ENCODE measurements at regions not wholly inside any gene's neighbourhood (a gene's known extent, or its start where the extent isn't known, plus 50 kb on each side); places are given as distances from the start of the nearest gene placed in this dataset.
"Not testable (repeated sequence)": the region's sequence is repeated elsewhere in the genome, so short reads cannot be mapped to it uniquely, and the experiment has no call there.

DNA sequence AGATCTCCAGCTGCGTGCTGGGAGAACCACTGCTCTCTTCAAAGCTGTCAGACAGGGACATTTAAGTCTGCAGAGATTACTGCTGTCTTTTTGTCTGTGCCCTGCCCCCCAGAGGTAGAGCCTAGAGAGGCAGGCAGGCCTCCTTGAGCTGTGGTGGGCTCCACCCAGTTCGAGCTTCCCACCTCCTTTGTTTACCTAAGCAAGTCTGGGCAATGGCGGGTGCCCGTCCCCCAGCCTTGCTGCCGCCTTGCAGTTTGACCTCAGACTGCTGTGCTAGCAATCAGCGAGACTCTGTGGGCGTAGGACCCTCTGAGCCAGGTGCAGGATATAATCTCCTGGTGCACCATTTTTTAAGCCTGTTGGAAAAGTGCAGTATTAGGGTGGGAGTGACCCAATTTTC is 128.6 kb downstream of the ACTR3 start:
- not testable (repeated sequence) for DNase-seq

DNA sequence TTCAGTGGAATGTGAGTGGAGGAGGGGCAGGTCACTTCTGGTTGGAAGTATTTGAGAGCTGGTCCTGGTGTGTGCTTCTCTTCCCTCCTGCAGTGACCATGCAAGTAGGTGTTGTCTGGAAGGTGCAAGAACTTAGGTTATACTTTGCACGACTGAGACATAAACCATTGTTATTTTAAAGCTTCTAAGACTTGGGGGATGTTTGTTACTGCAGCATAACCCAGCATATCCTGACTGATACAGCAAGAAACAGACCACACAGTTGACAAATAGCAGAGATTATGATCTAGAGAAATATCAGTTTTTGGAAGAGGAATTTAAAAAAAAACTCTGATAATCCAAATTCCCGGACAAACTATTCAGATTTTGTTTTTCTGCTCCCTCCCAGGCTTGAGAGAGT is 130.8 kb downstream of the ACTR3 start:
- no peak for DNase-seq

DNA sequence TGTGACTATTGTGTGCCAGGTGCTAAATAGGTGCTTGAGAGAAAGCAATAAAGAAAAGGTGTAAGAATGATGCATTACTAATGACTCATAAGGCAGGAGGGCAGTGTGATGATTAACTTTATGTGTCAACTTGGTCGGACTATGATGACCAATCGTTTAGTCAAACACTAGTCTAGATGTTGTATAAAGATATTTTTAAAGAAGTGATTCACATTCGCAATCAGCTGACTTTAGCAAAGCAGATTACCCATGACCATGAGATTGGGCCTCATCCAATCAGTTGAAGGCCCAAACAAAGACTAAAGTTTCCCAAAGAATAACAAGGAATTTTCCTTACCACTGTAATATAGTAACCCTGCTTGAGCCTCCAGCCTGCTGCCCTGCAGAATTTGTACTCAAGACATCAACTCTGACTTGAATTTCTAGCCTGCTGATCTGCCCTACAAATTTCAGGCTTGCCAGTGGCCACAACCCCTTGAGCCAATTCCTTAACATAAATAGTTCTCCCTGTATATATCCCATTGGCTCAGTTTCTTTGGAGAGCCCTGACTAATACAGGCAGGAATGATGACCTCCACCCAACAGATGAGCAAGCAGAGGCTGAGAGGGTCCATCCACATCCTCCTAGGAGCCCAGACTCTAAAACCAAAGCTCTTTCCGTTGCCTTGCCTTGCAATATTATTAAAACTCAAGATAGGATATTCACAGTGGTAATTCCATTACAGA is 132.6 kb downstream of the ACTR3 start:
- DNase-seq = no peak

DNA sequence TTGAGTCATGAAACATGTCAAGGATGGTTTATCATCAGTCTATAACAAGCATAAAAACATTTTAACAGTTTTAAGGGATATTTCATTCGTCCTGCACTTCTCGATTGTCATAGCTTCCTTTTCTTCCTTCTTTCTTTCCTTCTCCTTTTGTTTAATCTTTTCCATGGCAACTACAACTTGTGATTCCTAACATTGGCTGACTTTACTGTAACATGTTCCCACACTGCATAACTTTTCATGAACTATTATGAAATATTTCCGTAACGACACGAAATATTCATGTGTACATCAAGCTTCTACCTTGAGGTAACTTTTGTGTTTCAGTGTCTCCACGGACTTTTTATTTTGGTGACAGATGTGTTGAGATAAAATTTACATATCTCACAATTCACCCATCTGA is 134.4 kb downstream of the ACTR3 start:
- DNase-seq = no peak

DNA sequence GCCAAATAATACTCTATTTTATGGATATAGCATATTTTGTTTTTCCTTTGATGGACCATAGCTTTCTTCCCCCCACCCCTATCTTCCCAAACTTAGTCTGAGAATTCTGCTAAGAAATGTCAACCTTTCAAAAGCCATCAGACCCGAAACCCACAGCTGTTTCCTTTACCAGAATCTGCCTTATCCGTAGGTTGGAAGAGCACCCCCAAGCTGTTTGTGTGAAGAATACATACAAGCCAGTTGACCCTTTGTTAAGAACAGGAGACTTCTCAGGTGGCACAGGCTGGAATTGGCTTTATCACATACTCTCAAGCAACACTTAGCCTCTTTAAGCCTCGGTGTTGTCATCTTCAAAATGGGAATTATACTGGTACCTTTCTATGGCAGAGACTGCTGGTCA is 135.1 kb downstream of the ACTR3 start:
- DNase-seq = no peak

DNA sequence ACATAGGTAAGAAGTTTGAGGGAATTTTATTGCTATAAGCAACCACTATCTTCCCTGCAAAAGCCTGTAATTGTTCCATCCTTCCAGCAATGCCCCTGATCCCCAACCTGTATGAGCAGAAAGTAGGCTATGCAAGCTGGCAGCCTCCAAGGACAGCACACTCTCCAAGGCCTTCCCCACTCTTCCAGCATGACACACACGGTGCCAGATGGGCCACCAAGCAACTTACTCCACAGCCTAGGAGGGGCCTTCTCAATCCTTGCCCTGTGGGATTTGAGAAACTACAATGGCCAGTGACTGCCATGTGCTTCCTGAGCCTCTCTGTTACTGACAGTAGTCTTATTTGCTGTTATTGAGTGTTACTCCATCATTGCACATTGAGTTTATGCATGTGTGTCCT is 137.5 kb downstream of the ACTR3 start:
- DNase-seq = no peak

DNA sequence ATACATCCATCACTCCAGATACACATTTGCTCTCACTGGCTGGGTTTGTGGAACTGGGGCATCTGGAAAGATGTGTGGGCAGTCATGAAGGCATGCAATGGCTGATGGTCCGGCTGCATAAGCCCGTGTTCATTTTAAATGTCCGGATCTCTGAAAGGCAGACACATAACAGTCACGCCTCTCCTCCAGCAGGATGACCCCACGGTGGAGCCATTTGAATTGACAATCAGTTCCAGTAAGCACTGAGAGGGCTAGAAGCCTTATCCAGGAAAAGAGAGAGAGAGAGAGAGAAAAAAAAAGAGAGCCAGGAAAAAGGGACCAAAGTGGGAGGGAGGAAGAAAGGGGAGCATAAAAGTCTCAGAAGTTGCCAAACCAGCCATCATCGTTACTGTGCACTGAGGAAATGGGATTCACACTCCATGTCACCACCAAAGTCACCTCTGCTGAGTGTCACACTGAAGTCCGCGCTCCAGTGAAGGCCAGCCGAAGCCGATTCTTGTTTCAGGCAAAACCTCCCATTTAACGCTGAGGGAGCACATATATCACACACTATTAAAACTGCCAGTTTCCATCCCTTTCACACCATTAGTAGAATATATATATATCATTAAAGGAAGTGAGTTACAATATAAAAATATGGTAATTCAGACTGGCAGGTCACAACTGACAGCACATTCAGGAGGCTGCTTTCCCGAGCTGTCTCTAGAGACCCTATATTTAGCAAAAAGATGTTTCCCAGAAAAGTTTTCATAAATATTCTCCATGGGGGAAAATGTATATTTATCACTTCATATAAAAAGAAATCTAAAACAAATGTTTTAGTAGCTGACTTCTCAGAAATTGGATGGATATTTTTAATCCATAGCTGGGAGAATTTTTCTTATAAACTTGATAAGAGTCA is 142.0 kb downstream of the ACTR3 start:
- no peak for DNase-seq

DNA sequence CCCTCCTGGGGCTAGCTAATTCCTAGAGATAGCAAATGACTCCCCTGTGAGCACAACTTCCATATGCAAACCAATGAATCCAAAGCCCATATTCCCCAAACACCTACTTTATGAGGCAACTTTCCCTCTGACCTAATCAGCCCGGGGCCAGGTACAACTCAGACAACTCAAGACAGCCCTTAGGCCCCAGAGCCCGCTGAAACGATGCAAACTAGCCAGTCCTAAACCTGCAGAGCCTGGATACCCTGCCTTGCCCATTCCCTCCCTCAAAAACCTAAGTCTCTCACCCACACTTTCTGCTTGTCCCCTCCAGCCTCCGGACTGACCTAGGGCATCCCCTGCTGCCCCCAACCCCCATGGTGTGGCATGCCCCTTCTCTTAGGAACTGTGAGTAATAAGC is 142.8 kb downstream of the ACTR3 start:
- DNase-seq = no peak

DNA sequence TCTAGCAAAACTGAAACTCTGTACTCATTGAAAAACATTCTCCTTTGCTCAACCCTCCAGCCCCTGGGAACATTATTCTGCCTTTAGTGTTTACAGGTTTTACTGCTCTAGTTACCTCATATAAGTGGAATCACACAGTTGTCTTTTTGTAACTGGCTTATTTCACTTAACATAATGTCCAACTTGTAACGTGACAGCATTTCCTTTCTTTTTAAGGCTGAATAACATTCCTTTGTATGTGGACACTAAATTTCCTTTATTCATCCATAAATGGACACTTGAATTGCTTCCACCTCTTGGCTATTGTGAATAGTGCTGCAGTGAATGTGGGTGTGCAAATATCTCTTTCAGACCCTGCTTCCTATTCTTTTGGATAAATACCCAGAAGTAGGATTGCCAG is 144.9 kb downstream of the ACTR3 start:
- DNase-seq = no peak

DNA sequence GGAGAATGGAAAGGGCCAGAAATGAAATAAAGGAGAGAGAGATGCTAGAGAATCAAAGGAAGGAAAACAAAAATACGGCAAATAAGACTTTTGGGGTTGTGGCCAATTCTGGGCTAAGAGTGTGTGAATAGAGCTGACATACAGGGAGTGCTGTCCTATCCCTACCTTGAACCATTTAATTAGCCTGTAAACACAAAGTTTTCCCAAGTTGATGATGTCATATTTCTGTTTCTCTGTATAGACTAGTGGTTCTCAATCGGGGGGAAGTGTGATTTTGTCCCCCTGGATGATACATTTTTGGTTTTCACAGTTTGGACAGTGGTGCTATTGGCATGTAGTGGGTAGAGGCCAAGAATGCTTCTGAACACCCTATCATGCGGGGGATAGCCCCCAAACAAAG is 148.8 kb downstream of the ACTR3 start:
- DNase-seq = no peak

DNA sequence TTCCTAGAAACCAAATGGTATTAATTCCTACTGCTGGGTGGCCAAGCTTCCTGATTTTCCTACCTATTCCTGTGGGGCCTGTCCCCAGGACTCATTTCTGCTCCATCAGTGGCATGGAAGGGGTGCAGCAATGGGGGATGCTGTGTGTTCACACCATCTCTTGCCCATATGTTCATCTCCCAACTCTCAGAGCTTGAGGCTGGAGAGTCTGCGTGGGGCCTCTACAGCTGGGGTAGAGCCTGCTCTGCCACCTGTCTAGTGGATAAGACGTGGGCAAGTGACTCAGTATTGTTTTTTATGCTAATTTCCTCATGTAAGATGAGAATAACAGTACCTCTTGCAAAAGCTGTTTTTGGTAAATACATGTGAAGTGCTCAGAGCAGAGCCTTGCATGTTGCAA is 149.8 kb downstream of the ACTR3 start:
- peak in 16 of 56 donors; percentile 2 to 37 (median 19) for DNase-seq

DNA sequence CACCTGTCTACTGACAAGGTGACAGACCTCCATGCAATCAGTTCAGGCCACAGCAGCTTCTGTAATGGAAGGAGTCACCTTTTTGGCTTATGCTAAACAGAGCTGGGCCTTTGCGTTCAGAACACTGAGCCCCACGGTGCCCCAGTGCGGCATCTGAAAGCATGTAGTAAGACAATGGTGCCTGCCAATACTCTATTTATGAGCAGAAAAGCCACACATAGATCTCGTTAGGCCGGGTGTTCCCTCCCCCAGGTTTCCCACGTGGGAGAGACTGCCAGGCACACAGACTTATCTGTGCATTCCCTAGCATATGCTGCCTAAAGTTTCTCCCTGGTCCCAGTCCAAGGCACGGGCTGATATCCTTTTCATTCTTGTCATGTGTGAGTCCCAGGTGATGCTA is 150.9 kb downstream of the ACTR3 start:
- peak in 17 of 56 donors; percentile 1 to 35 (median 12) for DNase-seq

DNA sequence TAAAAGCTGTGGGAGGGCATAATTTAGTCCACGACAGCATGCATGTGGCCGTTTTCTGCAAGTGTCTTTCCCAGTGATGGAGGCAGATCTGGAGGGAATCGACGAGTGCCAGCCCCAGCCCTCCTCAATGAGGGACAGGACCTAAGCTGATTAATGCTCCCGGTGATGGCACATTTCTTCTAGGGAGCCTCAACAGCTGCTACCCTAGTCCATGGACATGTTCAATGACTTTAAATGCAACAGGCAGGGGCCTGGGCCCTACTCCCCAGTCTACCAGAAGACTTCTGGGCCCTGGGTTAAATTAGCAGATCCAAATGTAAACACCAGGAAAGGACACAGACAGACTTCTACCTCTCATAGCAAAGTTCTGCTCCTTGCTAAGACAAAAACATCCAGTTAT is 155.1 kb downstream of the ACTR3 start:
- no peak for DNase-seq

DNA sequence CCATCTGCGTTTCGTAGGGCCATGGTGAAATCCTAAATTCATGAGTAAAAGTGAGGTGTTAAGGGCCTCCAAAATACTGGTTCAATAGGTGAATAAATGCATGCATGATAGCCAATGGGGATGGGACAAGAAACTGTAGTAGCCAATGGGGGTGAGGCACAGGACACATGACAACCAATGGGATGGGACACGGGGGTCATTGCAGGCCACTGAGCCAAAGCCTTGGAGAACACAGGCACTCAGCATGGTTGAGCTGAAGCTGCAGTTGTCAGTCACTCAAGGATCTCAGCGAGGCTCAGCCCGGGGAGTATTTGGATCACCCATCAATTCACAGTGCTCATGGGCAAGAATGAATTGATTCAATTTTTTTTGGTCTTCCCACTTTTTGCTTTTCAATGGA is 156.5 kb downstream of the ACTR3 start:
- DNase-seq = no peak

DNA sequence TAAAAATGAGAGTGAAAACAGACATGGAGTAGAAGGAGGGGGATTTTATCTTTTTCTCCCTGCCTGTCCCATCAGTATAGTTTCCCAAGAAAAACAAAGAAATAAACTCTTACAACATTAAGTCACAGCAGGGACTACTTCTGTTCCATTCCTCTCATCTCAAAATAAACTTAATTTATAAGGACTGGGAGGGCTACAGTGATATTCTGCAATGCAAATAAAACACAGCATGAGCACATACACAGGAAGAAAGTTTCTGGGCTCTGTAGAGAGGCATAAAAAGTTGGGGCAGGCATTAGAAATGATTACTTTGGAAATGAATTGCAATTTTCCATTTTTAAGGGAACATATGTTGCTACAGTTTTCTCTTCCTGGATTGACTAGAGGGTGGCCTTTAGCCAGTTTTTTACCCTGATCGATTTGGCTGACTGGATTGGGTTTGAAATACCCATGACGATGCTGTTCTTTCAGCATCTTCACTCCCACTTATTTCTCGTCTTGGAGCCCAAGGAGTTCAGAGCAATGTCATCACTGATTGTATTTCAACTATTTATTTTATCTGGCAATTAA is 157.1 kb downstream of the ACTR3 start:
- no peak for DNase-seq

DNA sequence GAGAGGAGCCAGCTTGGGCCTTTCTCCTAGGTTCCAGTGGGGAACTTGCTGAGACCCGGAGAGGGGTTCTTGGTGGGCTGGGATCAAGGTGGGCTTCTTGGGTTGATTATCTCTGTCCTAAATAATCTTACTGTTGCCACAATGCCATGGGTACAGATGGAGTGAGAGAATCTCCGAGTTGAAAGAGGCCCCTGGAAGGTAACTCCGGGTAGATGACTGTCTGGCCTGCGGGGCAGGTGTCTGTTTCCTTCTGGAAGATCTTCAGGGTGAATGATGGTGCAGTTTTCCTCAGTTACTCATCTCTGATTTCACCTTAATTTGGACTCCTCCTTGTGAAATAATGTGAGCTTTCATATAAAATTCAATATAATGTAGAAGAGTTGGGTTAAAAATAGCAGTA is 159.4 kb downstream of the ACTR3 start:
- no peak for DNase-seq

DNA sequence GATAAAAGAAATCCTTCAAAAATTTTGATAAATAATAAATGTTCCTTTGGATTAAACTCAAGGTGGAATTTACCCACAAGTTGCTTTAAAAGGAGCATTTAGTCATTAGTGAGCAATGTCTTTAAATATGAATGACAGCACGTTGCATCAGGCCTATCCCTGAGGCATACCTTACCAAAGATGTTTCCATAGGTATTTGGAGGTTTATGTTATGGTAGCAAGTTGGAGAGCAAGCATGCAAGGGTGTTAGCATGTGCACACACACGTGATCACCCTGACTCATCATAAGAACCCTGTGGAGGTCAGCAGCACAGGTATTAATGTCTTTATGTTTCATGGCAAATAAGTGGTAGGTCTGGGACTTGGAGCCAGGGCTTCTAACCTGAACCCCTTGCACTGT is 159.9 kb downstream of the ACTR3 start:
- DNase-seq = no peak

DNA sequence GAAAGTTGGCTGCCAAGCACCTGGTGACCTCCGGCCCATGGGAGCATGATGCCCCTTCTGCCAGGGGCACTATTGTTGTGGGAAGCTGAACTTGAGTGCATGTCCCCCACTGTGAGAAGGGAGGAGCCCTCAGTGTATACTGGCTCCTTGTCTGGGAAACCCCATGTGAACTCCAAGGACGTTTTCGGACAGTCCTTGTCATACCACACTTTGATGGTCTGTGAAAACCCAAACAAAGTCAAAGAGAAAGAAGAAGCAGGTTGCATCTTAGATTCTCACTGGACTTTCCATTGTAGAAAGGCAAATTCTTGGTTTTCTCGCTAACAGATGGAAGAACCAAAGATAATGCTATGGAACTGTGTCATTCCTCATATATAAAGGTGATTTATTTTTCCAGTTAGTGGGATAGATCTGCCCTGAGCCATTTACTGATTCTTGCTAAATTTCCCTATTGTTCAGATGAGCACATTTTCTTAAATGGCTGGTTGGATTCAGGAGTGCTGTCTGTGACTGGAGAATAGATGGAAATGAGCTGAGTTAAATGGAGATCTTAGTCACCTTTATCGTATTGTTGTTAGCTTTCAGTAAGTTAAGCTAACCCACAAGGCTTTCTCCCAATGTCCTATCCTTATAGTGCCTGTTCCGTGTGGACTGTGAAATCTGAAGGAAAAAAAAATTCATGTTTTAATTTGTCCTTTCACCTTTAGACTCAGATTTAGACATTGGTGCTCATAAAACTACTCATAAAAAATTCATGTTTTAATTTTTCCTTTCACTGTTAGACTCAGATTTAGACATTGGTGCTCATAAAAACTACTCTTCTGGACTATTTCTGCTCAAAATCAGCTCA is 166.6 kb downstream of the ACTR3 start:
- DNase-seq = no peak

DNA sequence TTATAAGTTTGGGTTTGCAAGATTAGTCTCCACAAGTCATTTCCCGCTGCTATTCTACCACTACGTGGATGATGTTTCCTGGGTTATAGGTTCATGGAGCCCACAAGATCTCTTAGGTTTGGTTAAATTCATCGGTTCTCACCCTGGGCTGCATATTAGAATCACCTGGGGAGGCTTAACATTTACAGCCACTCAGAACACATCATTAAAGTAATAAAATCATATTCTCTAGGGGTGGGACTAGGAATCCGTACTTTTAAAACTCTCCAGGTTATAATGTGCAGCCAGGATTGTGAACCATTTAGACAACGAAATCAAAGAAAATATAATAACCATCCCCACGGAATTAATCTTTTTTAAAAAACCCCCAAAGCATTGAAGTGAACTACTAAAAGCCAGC is 167.7 kb downstream of the ACTR3 start:
- DNase-seq = no peak

DNA sequence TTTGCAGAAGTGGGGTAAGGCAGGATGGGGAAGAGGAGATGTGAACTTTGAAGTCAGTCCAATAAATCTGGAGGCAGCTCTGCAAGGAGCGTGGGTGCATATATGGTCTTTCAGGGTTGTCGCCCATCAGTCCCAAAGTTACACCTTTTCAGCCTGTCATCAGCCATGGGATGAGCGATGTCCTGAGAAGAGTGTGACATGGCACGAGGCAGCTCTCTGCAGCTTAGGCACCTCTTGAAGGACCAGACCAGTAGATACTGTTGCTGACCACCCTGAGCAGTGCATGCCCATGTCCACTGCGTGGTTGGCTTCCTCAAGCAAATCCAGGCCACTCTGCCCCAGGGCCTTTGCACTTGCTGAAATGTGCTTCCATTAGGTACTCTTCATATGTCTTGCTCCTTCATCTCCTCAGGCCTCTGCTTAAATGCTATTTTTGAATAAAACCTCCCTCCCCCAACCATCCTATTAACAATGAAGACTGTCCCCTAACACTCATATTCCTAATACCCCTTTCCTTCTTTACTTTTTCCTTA is 171.7 kb downstream of the ACTR3 start:
- no peak for DNase-seq

DNA sequence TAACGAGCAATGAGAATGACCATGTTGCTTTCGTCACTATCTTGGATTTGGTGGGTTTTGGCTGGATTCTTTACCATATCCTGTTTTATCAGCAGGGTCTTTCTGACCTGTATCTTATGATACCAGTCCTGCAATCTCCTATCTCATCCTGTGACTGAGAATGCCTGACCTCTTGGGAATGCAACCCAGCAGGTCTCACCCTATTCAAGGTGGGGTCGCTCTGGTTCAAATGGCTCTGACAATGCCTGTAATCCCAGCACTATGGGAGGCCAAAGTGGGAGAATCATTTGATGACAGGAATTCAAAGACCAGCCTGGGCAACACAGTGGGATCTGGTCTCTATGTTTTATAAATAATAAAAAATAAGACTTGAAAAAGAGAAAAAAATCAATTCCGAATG is 173.5 kb downstream of the ACTR3 start:
- DNase-seq = no peak

Measured in amygdala (tissue), 56 donors.